SK-N-MC (cell line): ENCODE measurements at regions not wholly inside any gene's neighbourhood (a gene's known extent, or its start where the extent isn't known, plus 50 kb on each side); places are given as distances from the start of the nearest gene placed in this dataset.

Experiments used
- DNase-seq: peaks from one replicate; pipeline ENCODE4 v3.0.0-alpha.2; 2011; ENCODE audit warnings: low read depth, low spot score
- H3K27ac ChIP-seq: fragments of 200-600 bp; sonication (generic); 2 replicates; pipeline ENCODE4 v1.5.1; 2016; ENCODE audit warnings: mixed run types
- H3K36me3 ChIP-seq: fragments of 200-600 bp; sonication (generic); 2 replicates; pipeline ENCODE4 v1.6.1; 2017; ENCODE audit warnings: antibody characterized with exemption, low read length, mixed read lengths; ENCODE audit not compliant: insufficient read depth
- H3K4me3 ChIP-seq: fragments of 200-600 bp; sonication (generic); 2 replicates; pipeline ENCODE4 v1.5.1; 2016
- H3K9ac ChIP-seq: fragments of 200-600 bp; sonication (generic); 2 replicates; pipeline ENCODE4 v1.8.0; 2017; ENCODE audit warnings: mixed run types, mixed read lengths; ENCODE audit not compliant: insufficient read length
- H3K9me3 ChIP-seq: fragments of 200-600 bp; sonication (generic); 2 replicates; pipeline ENCODE4 v1.6.1; 2017; ENCODE audit warnings: low read depth, mild to moderate bottlenecking, antibody characterized with exemption, low read length, moderate library complexity, mixed read lengths
- EZH2 ChIP-seq: fragments of 200-600 bp; sonication (generic); IDR thresholded peaks from one replicate; pipeline ENCODE4 v1.6.1; 2017; ENCODE audit warnings: antibody characterized with exemption
- FOXP2 ChIP-seq: optimal IDR thresholded peaks from 2 replicates; pipeline ENCODE3; 2011; ENCODE audit warnings: mild to moderate bottlenecking, moderate library complexity; ENCODE audit not compliant: insufficient read depth; ENCODE audit errors: extremely low read length, control extremely low read depth
- POLR2AphosphoS5 ChIP-seq: IDR thresholded peaks from 2 replicates; pipeline ENCODE4 v1.6.1; 2012; ENCODE audit warnings: mild to moderate bottlenecking, low read depth, low read length, borderline replicate concordance

DNA sequence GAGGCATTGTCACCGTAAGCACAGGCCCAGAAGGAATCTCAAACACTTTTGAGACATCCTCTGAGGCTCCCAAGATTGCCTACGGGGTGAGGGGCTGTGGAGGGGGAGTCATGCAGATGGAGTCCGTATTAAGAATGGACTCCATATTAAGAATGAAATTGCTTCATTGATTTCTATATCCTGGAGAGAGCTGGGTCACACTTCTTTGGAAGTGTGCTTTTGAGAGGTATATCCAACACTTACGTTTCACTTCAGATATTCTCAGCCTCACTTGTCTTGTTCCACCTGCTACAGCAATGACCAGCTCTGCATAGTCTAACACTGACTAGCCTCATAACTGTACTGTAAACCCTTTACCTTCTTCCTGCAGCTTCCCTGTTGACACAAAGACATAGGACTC, 62.6 kb upstream of the ARHGAP5 start:
- no peak for TF ChIP-seq POLR2AphosphoS5
- no peak for TF ChIP-seq FOXP2
- TF ChIP-seq EZH2, result no peak
- Histone ChIP-seq H3K4me3 (no peak overlapping the region), H3K9me3 (no peaks in the 10 kb centered on the region), H3K27ac (no peak overlapping the region), H3K9ac (no peak overlapping the region), H3K36me3 (no peaks in the 10 kb centered on the region)
- no peak for DNase-seq

DNA sequence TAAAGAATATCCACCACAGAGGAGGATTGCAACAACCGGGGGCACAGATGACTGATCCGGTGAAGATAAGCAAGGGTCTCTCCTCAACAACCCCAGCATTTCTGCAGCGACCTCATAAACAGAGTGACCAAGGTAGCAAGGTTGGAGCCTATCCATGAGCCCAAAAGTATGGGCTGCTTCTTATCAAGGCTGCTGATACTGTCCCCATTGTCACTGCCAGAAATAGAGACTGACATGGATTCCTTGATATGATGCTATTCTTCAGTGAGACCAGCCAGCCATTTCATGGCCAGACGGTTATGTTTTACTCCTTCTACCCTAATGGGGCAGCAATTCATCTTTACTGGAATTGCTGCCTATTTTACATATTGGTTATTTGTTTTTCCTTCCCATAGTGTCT, 61.9 kb upstream of the ARHGAP5 start:
- Histone ChIP-seq H3K27ac (no peak overlapping the region), H3K9ac (no peak overlapping the region), H3K4me3 (no peak overlapping the region), H3K9me3 (no peaks in the 10 kb centered on the region), H3K36me3 (no peaks in the 10 kb centered on the region)
- no peak for DNase-seq
- no peak for TF ChIP-seq FOXP2
- no peak for TF ChIP-seq POLR2AphosphoS5
- no peak for TF ChIP-seq EZH2

DNA sequence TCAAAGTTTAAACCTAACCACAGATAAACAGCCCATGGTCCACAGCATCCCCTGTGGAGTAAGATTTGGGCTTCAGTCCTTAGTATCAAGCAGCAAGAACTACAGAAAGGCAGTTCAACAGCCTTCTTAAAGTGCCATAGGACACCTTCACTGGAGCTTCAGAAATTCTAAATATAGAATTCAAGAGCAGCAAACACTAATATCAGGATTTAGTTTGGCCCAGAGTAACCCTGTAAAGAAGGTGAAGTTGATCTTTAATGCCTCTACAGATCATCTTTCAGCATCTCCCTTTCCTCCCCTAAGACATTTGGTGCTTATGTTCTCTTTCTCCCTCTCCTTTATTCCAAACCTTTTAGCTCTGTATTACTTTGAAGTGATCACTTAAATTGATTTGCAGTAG, 59.5 kb upstream of the ARHGAP5 start:
- no peak for DNase-seq

DNA sequence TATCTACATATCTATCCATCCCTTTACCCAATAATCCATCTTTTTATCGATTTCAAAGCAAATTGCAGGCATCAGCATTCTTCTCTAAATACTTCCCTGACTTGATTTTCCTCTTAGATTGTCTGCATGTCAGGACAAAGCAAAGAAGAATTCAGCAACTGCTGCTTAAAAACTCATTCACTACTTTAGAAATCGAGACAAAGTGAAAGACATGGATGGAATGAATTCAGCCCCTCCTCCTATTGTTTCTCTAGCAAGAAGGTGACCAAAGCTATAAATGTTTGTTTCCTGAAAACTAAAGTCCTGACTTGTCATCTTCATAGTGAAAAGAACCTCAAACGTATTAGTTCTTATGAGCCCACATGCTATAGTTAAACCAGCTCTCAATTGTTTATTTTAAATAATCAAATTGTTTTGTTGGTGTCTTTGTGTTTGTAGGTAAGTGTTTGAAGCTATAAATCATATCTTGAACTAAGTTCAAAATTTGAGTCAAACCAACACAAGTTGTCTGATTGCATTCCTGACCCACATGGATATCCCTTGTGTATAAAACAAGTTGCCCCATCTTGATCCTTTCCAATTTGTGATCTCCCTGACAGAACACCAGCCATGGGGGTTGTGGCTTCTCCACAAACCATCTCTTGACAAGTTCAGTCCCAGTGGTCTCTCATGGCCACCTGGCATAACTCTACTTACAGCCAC, 58.6 kb upstream of the ARHGAP5 start:
- TF ChIP-seq EZH2 (no peak), FOXP2 (no peak), POLR2AphosphoS5 (no peak)
- no peak overlapping the region for H3K27ac ChIP-seq
- H3K4me3 ChIP-seq, result no peak overlapping the region
- no peak for DNase-seq
- H3K36me3 ChIP-seq, result no peaks in the 10 kb centered on the region
- H3K9me3 ChIP-seq, result no peaks in the 10 kb centered on the region
- H3K9ac ChIP-seq, result no peak overlapping the region

More for the DNA sequence above, 59.5 kb upstream of the ARHGAP5 start:
- no peak overlapping the region for H3K9ac ChIP-seq
- H3K9me3 ChIP-seq, result no peaks in the 10 kb centered on the region
- TF ChIP-seq POLR2AphosphoS5 (no peak), EZH2 (no peak), FOXP2 (no peak)
- no peak overlapping the region for H3K27ac ChIP-seq
- H3K4me3 ChIP-seq, result no peak overlapping the region
- no peaks in the 10 kb centered on the region for H3K36me3 ChIP-seq

DNA sequence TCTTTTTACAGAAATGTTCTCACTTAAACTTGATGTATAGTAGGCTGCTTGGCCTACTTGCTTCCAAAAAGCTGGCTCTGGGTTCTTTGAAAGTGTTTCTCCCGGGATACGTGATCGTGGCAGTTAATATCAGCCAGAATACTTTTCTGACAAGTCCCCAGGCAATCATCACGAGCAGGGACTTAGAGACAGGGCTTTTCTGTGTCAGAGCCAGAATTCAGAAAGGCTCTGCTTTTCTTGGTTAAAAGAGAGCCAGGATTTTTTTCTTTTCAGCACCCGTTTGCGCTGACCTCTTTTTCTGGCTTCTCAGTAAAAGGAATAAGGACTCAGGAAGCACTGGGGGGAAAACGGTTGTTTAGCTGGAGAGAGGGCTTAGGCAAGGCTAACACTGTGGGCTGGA, 57.8 kb upstream of the ARHGAP5 start:
- Histone ChIP-seq H3K9ac (no peak overlapping the region), H3K9me3 (no peaks in the 10 kb centered on the region), H3K27ac (no peak overlapping the region), H3K4me3 (no peak overlapping the region), H3K36me3 (no peaks in the 10 kb centered on the region)
- no peak for DNase-seq
- TF ChIP-seq EZH2 (no peak), POLR2AphosphoS5 (no peak), FOXP2 (no peak)

DNA sequence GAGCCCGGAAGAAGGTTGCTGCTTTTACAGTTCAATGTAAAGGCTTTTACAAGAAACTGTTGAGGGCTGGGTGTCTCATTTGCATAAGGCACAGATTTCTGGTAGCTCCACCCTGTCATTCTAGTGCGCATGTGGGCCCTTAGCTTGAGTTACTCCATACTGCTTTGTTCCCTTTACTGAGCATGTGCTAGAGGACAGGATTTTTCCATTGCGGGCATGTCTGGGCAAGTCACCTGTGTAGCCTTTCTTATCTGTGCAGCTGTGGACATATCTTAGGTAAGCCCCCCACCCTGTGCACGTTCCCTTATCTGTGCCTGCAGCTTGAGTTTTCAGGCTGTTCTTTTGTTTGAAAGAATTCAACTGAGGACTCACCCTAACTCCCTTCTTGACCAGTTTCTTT, 56.2 kb upstream of the ARHGAP5 start:
- DNase-seq, result no peak
- Histone ChIP-seq H3K9me3 (no peaks in the 10 kb centered on the region), H3K9ac (no peak overlapping the region), H3K4me3 (no peak overlapping the region), H3K27ac (no peak overlapping the region), H3K36me3 (no peaks in the 10 kb centered on the region)
- TF ChIP-seq EZH2, result no peak

DNA sequence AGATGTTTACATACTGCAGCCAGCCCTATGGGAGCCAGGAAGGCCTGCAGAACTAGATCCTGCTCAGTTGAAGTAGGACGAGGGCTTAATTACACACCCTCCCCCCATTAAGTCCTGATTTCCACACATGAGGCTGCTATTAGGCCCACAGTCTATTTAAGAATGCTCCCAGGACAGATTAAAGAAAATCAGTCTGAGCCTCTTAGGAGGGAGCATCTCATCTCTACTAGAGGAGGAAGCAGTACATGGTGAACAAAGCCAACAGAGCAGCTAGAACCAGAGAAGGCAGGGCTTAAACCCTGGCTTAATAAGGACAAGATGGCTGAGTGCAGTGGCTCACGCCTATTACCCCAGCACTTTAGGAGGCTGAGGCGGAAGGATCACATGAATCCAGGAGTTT, 55.8 kb upstream of the ARHGAP5 start:
- TF ChIP-seq FOXP2, result no peak
- no peak for TF ChIP-seq POLR2AphosphoS5
- no peak for TF ChIP-seq EZH2
- no peak overlapping the region for H3K4me3 ChIP-seq
- H3K36me3 ChIP-seq, result no peaks in the 10 kb centered on the region
- DNase-seq, result no peak
- H3K9me3 ChIP-seq, result no peaks in the 10 kb centered on the region
- H3K27ac ChIP-seq, result no peak overlapping the region
- H3K9ac ChIP-seq, result no peak overlapping the region

DNA sequence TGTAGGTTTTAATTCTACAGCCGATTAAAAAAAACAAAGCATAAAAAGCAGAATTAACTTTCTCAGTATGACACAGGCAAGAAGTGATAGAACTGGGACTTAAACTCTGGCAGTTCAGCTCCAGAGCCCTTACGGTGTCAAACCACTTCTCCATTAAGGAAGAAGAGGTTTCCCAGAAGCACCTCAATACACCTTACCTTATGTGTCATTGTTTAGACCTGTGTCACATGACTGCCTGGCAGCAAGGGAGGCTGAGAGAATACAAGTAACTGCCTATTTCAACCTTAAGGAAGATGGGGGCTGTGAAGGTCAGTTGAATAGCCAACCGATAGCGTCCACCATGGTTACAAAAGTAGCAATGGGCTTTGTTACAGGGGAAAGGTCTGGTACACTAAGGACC, 54.6 kb upstream of the ARHGAP5 start:
- Histone ChIP-seq H3K36me3 (no peaks in the 10 kb centered on the region), H3K9me3 (no peaks in the 10 kb centered on the region), H3K27ac (no peak overlapping the region), H3K4me3 (no peak overlapping the region), H3K9ac (no peak overlapping the region)
- no peak for TF ChIP-seq POLR2AphosphoS5
- no peak for TF ChIP-seq FOXP2
- no peak for TF ChIP-seq EZH2
- no peak for DNase-seq

DNA sequence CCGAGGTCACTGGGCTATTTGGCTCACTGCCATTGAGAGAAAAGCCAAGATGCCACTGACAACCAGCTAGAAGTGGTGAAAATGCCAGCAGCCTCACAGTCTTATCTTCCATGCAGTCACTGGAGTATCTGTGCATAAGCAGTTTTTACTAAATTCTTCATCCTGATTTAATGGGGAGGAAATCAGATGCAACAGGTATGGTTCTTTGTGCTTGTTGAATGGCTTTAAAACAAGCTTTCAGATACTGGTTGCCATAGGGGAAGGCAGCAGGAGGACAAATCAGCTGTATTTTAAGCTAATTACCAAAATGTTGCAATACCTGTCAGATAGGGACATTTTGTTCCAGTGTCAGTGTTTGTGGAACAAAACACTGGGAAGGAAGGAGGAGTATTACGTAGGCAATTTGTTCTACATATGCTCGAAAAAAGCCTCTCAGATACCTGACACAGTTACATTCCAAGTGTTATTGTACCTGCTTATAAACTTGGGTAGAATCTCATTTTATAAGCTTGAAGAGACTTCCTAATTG, 54.1 kb upstream of the ARHGAP5 start:
- no peaks in the 10 kb centered on the region for H3K36me3 ChIP-seq
- H3K9me3 ChIP-seq, result no peaks in the 10 kb centered on the region
- TF ChIP-seq EZH2 (no peak), POLR2AphosphoS5 (no peak), FOXP2 (no peak)
- no peak for DNase-seq
- no peak overlapping the region for H3K9ac ChIP-seq
- no peak overlapping the region for H3K4me3 ChIP-seq
- H3K27ac ChIP-seq, result no peak overlapping the region
